HepG2 (cell line): ENCODE measurements at regions not wholly inside any gene's neighbourhood (a gene's known extent, or its start where the extent isn't known, plus 50 kb on each side); places are given as distances from the start of the nearest gene placed in this dataset.

Experiments
- ATAC-seq: fragments of 200-7000 bp; cut with Tn5 transposase; 3 replicates; pipeline ENCODE4 v1.9.1; 2020; ENCODE audit warnings: mild to moderate bottlenecking, moderate library complexity
- BruUV-seq: library from RNA; stranded (reverse); fragments of 400-500 nt; replicated peaks from 2 replicates; lab custom pipeline; 2021; lab: Mats Ljungman, UMichigan
- CTCF ChIA-PET: fragments of 300-600 bp; formaldehyde crosslinking; extraction: SDS; loops from one replicate; lab custom pipeline; 2021; ENCODE audit warnings: low total read pairs, inconsistent platforms, low intra/inter-chr PET ratio; lab: Yijun Ruan, JAX
- POLR2A ChIA-PET: fragments of 350-600 bp; sonication (Branson Sonifier 250); formaldehyde crosslinking; loops from one replicate; lab custom pipeline; 2020; ENCODE audit warnings: antibody characterized with exemption, inconsistent platforms; lab: Yijun Ruan, JAX
- DNase-seq: peaks from one replicate; pipeline ENCODE4 v3.0.0-alpha.2; 2015; ENCODE audit warnings: low spot score
- FAIRE-seq: peaks from 3 replicates; lab custom pipeline; 2011; peaks lifted over from hg19 to GRCh38; lab: Jason Lieb, UNC
- H2AFZ ChIP-seq: one replicate; pipeline ENCODE4 v1.6.1; 2011; ENCODE audit warnings: low read length, inconsistent platforms
- H3K27ac ChIP-seq: fragments of 300-600 bp; 3 replicates; pipeline ENCODE4 v1.8.0; 2011; ENCODE audit warnings: mixed run types, mild to moderate bottlenecking, mixed read lengths, low read length, inconsistent platforms; ENCODE audit not compliant: insufficient read depth; ENCODE audit errors: extremely low read length
- H3K27me3 ChIP-seq, 2 experiments: fragments of 200-600 bp in 1 of 2; 2 replicates in 1 of 2; 3 replicates in 1 of 2; pipeline versions ENCODE4 v1.6.0 to v1.8.0; 2011; ENCODE audit warnings: low read length in 2 of 2, mild to moderate bottlenecking in 2 of 2, moderate library complexity in 2 of 2, inconsistent platforms in 1 of 2; ENCODE audit not compliant: insufficient read depth in 2 of 2, control insufficient read depth in 1 of 2
- H3K36me3 ChIP-seq, 2 experiments: fragments of 200-600 bp in 1 of 2; replicated peaks in 1 of 2; 2 replicates in 1 of 2; 3 replicates in 1 of 2; pipeline versions ENCODE4 v1.5.1 to v1.8.0; 2011; ENCODE audit warnings: low read length in 2 of 2, inconsistent platforms in 1 of 2; ENCODE audit not compliant: insufficient read depth in 2 of 2, control insufficient read depth in 1 of 2
- H3K4me1 ChIP-seq: 2 replicates; pipeline ENCODE4 v1.5.1; 2012; ENCODE audit warnings: low read length, inconsistent platforms; ENCODE audit not compliant: insufficient read depth
- H3K4me2 ChIP-seq: 2 replicates; pipeline ENCODE4 v1.6.0; 2011; ENCODE audit warnings: low read depth, low read length, inconsistent platforms
- H3K4me3 ChIP-seq, 3 experiments: fragments of 200-600 bp in 1 of 3; sonication (generic), shearing (Covaris generic) in 1 of 3; replicated peaks in 1 of 3; 2 replicates each; pipeline ENCODE4 v1.5.1; 2011 to 2016; ENCODE audit warnings: low read length in 3 of 3, inconsistent platforms in 2 of 3, low read depth in 2 of 3, mild to moderate bottlenecking in 2 of 3, control low read depth in 1 of 3, mixed read lengths in 1 of 3; ENCODE audit not compliant: insufficient read depth in 1 of 3
- H3K79me2 ChIP-seq: one replicate; pipeline ENCODE4 v1.6.1; 2011; ENCODE audit warnings: low read length, inconsistent platforms; ENCODE audit not compliant: insufficient read depth
- H3K9ac ChIP-seq: 2 replicates; pipeline ENCODE4 v1.6.0; 2011; ENCODE audit warnings: mild to moderate bottlenecking, low read depth, low read length, inconsistent platforms; ENCODE audit not compliant: insufficient read depth
- H3K9me3 ChIP-seq: 2 replicates; pipeline ENCODE4 v1.5.1; 2012; ENCODE audit warnings: mild to moderate bottlenecking, low read length
- H4K20me1 ChIP-seq: 2 replicates; pipeline ENCODE4 v1.6.0; 2011; ENCODE audit warnings: inconsistent platforms, mild to moderate bottlenecking, low read length, moderate library complexity; ENCODE audit not compliant: insufficient read depth
- LCORL ChIP-seq, 2 experiments: fragments of 450-650 bp in 1 of 2; sonication (generic) in 1 of 2; formaldehyde crosslinking in 1 of 2; IDR thresholded peaks; 2 replicates each; pipeline versions ENCODE4 v1.5.0 to v1.6.1; 2017 to 2020; ENCODE audit warnings: antibody characterized with exemption in 1 of 2, missing genetic modification reagents in 1 of 2
- MAFK ChIP-seq, 2 experiments: IDR thresholded peaks in 1 of 2; conservative IDR thresholded peaks in 1 of 2; 2 replicates each; pipeline ENCODE4 v1.6.1; 2011; ENCODE audit warnings: improper control_type of control experiment in 2 of 2, low read length in 2 of 2
- POLR2A ChIP-seq, 2 experiments: IDR thresholded peaks; 2 replicates each; pipeline ENCODE4 v1.6.1; 2011; ENCODE audit warnings: low read depth in 2 of 2, low read length in 2 of 2, mild to moderate bottlenecking in 1 of 2, moderate library complexity in 1 of 2; ENCODE audit not compliant: insufficient read depth in 1 of 2
- ZNF503 ChIP-seq: sonication (generic); formaldehyde crosslinking; IDR thresholded peaks from 2 replicates; pipeline ENCODE4 v1.4.0; 2020; ENCODE audit warnings: missing genetic modification reagents
- ZNF549 ChIP-seq: sonication (generic); formaldehyde crosslinking; IDR thresholded peaks from 2 replicates; pipeline ENCODE4 v1.5.0; 2020; ENCODE audit warnings: missing genetic modification reagents
- WGBS: methylation state at CpG from one replicate; pipeline ENCODE4 v1.1.6; 2017; ENCODE audit warnings: low lambda C conversion rate; 5-methylcytosine and 5-hydroxymethylcytosine counted together
- in situ Hi-C: cut with HindIII; loops from 2 replicates; pipeline ENCODE4 v1.10.0; 2017; ENCODE audit warnings: low pct_unique_long_range_greater_than_20kb; ENCODE audit not compliant: extremely low pct_ligation_motif_present
- intact Hi-C: fragments of 100-400 bp; cut with micrococcal nuclease; formaldehyde crosslinking; loops from one replicate; pipeline ENCODE4 v1.10.0; 2022; ENCODE audit not compliant: unreplicated experiment

GRCh38 chr13:94914895-94915294, 202.6 kb upstream of the SOX21 start:
- peak; percentile 58; the same call in 1 of the 2 replicates for TF ChIP-seq LCORL (IDR thresholded peaks at IDR 0.05)
- TF ChIP-seq LCORL (CRISPR knock-in tag; IDR thresholded peaks at IDR 0.05) = no peak
- no peak for TF ChIP-seq ZNF503 (CRISPR knock-in tag)
- Histone ChIP-seq H3K9ac (no peak overlapping the region), H3K27ac (no peak overlapping the region), H3K79me2 (no peaks in the 10 kb centered on the region), H3K9me3 (no peaks in the 10 kb centered on the region), H2AFZ (no peak overlapping the region), H3K27me3 (no peaks in the 10 kb centered on the region; a peak in 1 of 5 replicates), H3K4me3 (no peak overlapping the region), H3K4me1 (no peaks in the 10 kb centered on the region), H3K4me2 (no peak overlapping the region), H3K36me3 (no peaks in the 10 kb centered on the region), H4K20me1 (no peaks in the 10 kb centered on the region)
- no peak for FAIRE-seq
- ATAC-seq = no peak
- DNase-seq = no peak
- in situ Hi-C loops (no loop called here), intact Hi-C loops (no loop called here)
- no TSS peak for BruUV-seq
- WGBS = 0% methylated on average over 1 of the region's 1 CpG
- POLR2A ChIA-PET = no interaction called here
- CTCF ChIA-PET = no interaction called here

- intact Hi-C loops (no loop called here), in situ Hi-C loops (no loop called here)
- DNase-seq (no peak), ATAC-seq (no peak), FAIRE-seq (no peak)
- no peaks in the 10 kb centered on the region for H3K36me3 ChIP-seq
- 25% methylated on average over 2 of the region's 2 CpGs for WGBS
- BruUV-seq = no TSS peak
- H4K20me1 ChIP-seq = no peaks in the 10 kb centered on the region
- no peaks in the 10 kb centered on the region for H3K4me1 ChIP-seq
- H3K4me3 ChIP-seq = no peak overlapping the region
- no peaks in the 10 kb centered on the region for H3K79me2 ChIP-seq
- no peak overlapping the region for H3K9ac ChIP-seq
- H2AFZ ChIP-seq = no peak overlapping the region
- ChIA-PET POLR2A (no interaction called here), CTCF (no interaction called here)
- H3K4me2 ChIP-seq = no peak overlapping the region
- H3K27ac ChIP-seq = no peak overlapping the region
- no peaks in the 10 kb centered on the region; a peak in 1 of 5 replicates for H3K27me3 ChIP-seq
- no peaks in the 10 kb centered on the region for H3K9me3 ChIP-seq
- TF ChIP-seq ZNF549 = no peak
- TF ChIP-seq MAFK (conservative IDR thresholded peaks at IDR 0.05 in 1 of 2, IDR thresholded peaks at IDR 0.05 in 1 of 2; ENCODE audit: low read length in 2 of 2) = peak in 1 of 2 experiments; percentile 19; a peak in 1 of 4 replicates
- no peak for TF ChIP-seq POLR2A (IDR thresholded peaks at IDR 0.05; ENCODE audit: insufficient read depth in 1 of 2, low read depth in 2 of 2, low read length in 2 of 2)
- TF ChIP-seq, all 625 proteins: peak for 1
Measured at GRCh38 chr13:94906605-94907004, 194.3 kb upstream of the SOX21 start.
